Natural killer cell (primary cell): ENCODE measurements at regions not wholly inside any gene's neighbourhood (a gene's known extent, or its start where the extent isn't known, plus 50 kb on each side); places are given as distances from the start of the nearest gene placed in this dataset.

Source experiments
- ATAC-seq, 3 donors: fragments of 150-1000 bp in 2 of 3; fragments of 200-7000 bp in 1 of 3; cut with Tn5 transposase; 1 replicate in 1 of 3; 2 replicates in 2 of 3; pipeline ENCODE4 v1.10.0; 2021; ENCODE audit warnings: mild to moderate bottlenecking in 2 of 3, moderate library complexity in 2 of 3
- DNase-seq, 2 donors: peaks; one replicate each; pipeline versions ENCODE4 v3.0.0 to v3.0.0-alpha.2; 2013 to 2021; ENCODE audit warnings: mixed read lengths in 1 of 2
- H3K27ac ChIP-seq: one replicate; pipeline ENCODE4 v1.5.1; 2013; ENCODE audit warnings: mild to moderate bottlenecking, low read length
- H3K27me3 ChIP-seq: one replicate; pipeline ENCODE4 v1.6.1; 2013; ENCODE audit warnings: low read length; ENCODE audit not compliant: control insufficient read depth, insufficient read depth
- H3K36me3 ChIP-seq: one replicate; pipeline ENCODE4 v1.6.1; 2013; ENCODE audit warnings: low read length; ENCODE audit not compliant: control insufficient read depth, insufficient read depth
- H3K4me1 ChIP-seq: one replicate; pipeline ENCODE4 v1.6.1; 2013; ENCODE audit warnings: low read length; ENCODE audit not compliant: control insufficient read depth, insufficient read depth
- H3K4me3 ChIP-seq: one replicate; pipeline ENCODE4 v1.5.1; 2013; ENCODE audit warnings: low read length
- H3K9me3 ChIP-seq: one replicate; pipeline ENCODE4 v1.6.1; 2013; ENCODE audit warnings: low read length; ENCODE audit not compliant: control insufficient read depth, insufficient read depth
- H3K27ac Mint-ChIP-seq, 2 donors: one replicate each; pipeline ENCODE4 v1.8.0; 2022; ENCODE audit warnings: mild to moderate bottlenecking in 2 of 2, mixed read lengths in 2 of 2, moderate library complexity in 1 of 2
- H3K27me3 Mint-ChIP-seq, 2 donors: one replicate each; pipeline ENCODE4 v1.8.0; 2022; ENCODE audit warnings: low read depth in 2 of 2, mixed read lengths in 2 of 2
- H3K36me3 Mint-ChIP-seq: one replicate; pipeline ENCODE4 v1.8.0; 2022; ENCODE audit warnings: mixed read lengths
- H3K4me1 Mint-ChIP-seq, 2 donors: one replicate each; pipeline ENCODE4 v1.8.0; 2022; ENCODE audit warnings: mixed read lengths in 2 of 2
- H3K4me3 Mint-ChIP-seq: one replicate; pipeline ENCODE4 v1.8.0; 2022; ENCODE audit warnings: mild to moderate bottlenecking, moderate library complexity, mixed read lengths
- H3K9me3 Mint-ChIP-seq, 2 donors: one replicate each; pipeline ENCODE4 v1.8.0; 2022; ENCODE audit warnings: mixed read lengths in 2 of 2
- CTCF ChIP-seq: fragments of 200-600 bp; IDR thresholded peaks from one replicate; pipeline ENCODE4 v1.8.0; 2022; ENCODE audit warnings: antibody characterized with exemption
- WGBS: methylation state at CpG from one replicate; pipeline ENCODE4 v1.1.7; 2013; ENCODE audit warnings: missing lambda C conversion rate; ENCODE audit not compliant: insufficient coverage; 5-methylcytosine and 5-hydroxymethylcytosine counted together
- intact Hi-C: fragments of 100-400 bp; cut with micrococcal nuclease; formaldehyde crosslinking; loops from one replicate; pipeline ENCODE4 v1.14.2; 2022

GRCh38 chr18:28512357-28512756 is 335.4 kb upstream of the CDH2 start:
- Mint-ChIP-seq H3K4me3 (no peak overlapping the region), H3K27ac (no peak overlapping the region), H3K4me1 (no peaks in the 10 kb centered on the region), H3K36me3 (no peaks in the 10 kb centered on the region), H3K27me3 (no peaks in the 10 kb centered on the region), H3K9me3 (peaks cover 6 to 13% of the 10 kb centered on the region in 2 donors)
- WGBS, result 52% methylated on average over 2 of the region's 2 CpGs
- DNase-seq (no peak), ATAC-seq (no peak)
- Histone ChIP-seq H3K9me3 (no peaks in the 10 kb centered on the region), H3K4me3 (no peak overlapping the region), H3K36me3 (no peaks in the 10 kb centered on the region), H3K4me1 (no peaks in the 10 kb centered on the region), H3K27me3 (no peaks in the 10 kb centered on the region), H3K27ac (no peak overlapping the region)
- TF ChIP-seq CTCF, result no peak
- intact Hi-C loops, result no loop called here

- Mint-ChIP-seq H3K4me1 (no peaks in the 10 kb centered on the region), H3K9me3 (peaks cover 6 to 13% of the 10 kb centered on the region in 2 donors), H3K27ac (no peak overlapping the region), H3K27me3 (no peaks in the 10 kb centered on the region), H3K4me3 (no peak overlapping the region), H3K36me3 (peaks cover 4% of the 10 kb centered on the region)
- Histone ChIP-seq H3K27me3 (no peaks in the 10 kb centered on the region), H3K4me1 (no peaks in the 10 kb centered on the region), H3K4me3 (no peak overlapping the region), H3K9me3 (no peaks in the 10 kb centered on the region), H3K36me3 (no peaks in the 10 kb centered on the region), H3K27ac (no peak overlapping the region)
- 82% methylated on average over 2 of the region's 2 CpGs for WGBS
- intact Hi-C loops, result no loop called here
- no peak for ATAC-seq
- DNase-seq, result no peak
- TF ChIP-seq CTCF, result no peak
Observed at GRCh38 chr18:28511413-28511821, 334.5 kb upstream of the CDH2 start.

- intact Hi-C loops, result no loop called here
- ATAC-seq, result no peak
Observed at GRCh38 chr18:28510210-28510609, 333.3 kb upstream of the CDH2 start.

More at GRCh38 chr18:28510210-28510609, 333.3 kb upstream of the CDH2 start:
- H3K27ac Mint-ChIP-seq, result no peak overlapping the region
- Histone ChIP-seq H3K27ac (no peak overlapping the region), H3K36me3 (no peaks in the 10 kb centered on the region), H3K4me3 (no peak overlapping the region), H3K4me1 (no peaks in the 10 kb centered on the region), H3K9me3 (no peaks in the 10 kb centered on the region), H3K27me3 (no peaks in the 10 kb centered on the region)
- TF ChIP-seq CTCF, result no peak
- no peak overlapping the region for H3K4me3 Mint-ChIP-seq
- H3K36me3 Mint-ChIP-seq, result peaks cover 5% of the 10 kb centered on the region
- H3K9me3 Mint-ChIP-seq, result peaks cover 6 to 13% of the 10 kb centered on the region in 2 donors
- H3K4me1 Mint-ChIP-seq, result no peaks in the 10 kb centered on the region
- DNase-seq, result no peak
- no peaks in the 10 kb centered on the region for H3K27me3 Mint-ChIP-seq
